Cardiac fibroblast (primary cell): ENCODE measurements at regions not wholly inside any gene's neighbourhood (a gene's known extent, or its start where the extent isn't known, plus 50 kb on each side); places are given as distances from the start of the nearest gene placed in this dataset.

Source experiments
- DNase-seq, 2 donors: peaks; one replicate each; pipeline versions ENCODE4 v3.0.0 to v3.0.0-alpha.2; 2010; ENCODE audit warnings: low read depth in 2 of 2
- H3K4me3 ChIP-seq, 2 donors: replicated peaks in 1 of 2; 1 replicate in 1 of 2; 2 replicates in 1 of 2; pipeline ENCODE4 v1.5.1; 2011; ENCODE audit warnings: low read depth in 2 of 2, low read length in 2 of 2, mild to moderate bottlenecking in 2 of 2, moderate library complexity in 1 of 2
- TF ChIP-seq, protein P1 (sequence below): IDR thresholded peaks from one replicate; pipeline ENCODE4 v1.5.1; 2011; ENCODE audit warnings: low read depth, mild to moderate bottlenecking, low read length, inconsistent platforms

DNA sequence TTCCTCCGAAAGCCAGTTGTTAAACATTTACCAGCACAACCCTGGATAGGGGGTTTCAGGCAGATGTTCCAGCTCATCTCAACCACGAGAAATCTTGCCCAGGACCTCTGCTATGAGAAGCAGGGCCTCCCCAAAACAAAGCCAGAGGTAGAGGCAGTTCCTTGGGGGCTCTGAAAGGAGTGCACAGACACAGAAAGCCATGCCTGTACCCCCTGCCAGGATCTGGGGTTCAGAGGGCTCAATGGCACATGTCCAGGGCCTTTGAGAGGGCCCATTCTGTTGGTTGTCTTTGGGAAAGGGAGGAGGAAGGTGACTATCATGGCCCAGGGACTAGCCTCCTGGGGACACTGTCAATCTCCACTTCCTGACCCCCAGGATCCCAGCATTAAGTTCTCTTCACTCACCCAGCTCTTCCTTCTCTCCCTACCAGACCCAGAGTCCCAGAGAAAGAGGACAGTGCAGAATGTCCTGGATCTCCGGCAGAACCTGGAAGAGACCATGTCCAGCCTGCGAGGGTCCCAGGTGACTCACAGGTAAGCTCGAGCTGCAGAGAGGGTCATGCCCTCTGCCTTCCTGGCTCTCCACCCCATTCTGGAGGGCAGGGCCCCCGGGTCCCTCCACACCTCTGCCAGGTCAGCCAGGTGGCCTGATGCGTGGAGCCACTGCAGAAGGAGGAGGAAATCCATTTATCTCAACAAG is 116.4 kb upstream of the IPO9 start:
- TF ChIP-seq, protein P1, sequence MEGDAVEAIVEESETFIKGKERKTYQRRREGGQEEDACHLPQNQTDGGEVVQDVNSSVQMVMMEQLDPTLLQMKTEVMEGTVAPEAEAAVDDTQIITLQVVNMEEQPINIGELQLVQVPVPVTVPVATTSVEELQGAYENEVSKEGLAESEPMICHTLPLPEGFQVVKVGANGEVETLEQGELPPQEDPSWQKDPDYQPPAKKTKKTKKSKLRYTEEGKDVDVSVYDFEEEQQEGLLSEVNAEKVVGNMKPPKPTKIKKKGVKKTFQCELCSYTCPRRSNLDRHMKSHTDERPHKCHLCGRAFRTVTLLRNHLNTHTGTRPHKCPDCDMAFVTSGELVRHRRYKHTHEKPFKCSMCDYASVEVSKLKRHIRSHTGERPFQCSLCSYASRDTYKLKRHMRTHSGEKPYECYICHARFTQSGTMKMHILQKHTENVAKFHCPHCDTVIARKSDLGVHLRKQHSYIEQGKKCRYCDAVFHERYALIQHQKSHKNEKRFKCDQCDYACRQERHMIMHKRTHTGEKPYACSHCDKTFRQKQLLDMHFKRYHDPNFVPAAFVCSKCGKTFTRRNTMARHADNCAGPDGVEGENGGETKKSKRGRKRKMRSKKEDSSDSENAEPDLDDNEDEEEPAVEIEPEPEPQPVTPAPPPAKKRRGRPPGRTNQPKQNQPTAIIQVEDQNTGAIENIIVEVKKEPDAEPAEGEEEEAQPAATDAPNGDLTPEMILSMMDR = no peak
- H3K4me3 ChIP-seq = no peak overlapping the region
- DNase-seq = no peak

DNA sequence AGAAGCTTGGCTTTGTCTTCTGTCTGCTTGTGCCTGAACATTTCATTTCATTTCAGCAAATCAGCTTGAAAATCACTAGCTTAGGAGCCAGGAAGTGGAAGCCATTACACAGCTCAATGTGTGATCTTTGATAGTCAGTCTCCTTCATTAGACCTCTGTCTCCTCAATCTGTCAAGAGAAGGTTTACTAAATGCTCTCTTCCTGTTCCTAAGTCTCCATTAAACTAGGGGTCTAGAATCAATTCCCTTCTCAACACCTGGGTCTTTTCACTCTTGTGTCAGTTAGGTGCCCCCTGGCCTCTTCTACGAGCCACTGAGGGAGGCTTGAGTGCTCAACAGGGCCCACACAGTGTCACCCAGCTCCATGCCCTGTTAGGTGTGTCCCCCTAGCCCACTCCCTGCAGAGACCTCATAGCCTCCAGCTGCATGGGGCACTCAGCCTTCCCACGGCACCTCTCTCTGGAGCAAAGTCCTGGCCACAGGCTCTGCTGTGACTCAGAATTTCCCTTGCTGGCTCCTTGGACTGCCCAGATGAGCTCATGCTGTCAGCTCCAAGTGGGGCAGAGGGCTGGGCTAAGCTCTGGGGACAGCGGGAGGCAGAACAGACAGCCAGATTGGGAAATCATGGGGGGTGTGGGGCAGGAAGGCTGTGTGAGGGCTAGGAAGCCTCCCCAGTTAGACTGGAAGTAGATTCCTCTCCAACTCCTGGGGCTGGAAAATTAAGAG is 115.7 kb upstream of the IPO9 start:
- DNase-seq = peak; percentile 99 to 100
- H3K4me3 ChIP-seq = no peak overlapping the region
- TF ChIP-seq, protein P1 = no peak

DNA sequence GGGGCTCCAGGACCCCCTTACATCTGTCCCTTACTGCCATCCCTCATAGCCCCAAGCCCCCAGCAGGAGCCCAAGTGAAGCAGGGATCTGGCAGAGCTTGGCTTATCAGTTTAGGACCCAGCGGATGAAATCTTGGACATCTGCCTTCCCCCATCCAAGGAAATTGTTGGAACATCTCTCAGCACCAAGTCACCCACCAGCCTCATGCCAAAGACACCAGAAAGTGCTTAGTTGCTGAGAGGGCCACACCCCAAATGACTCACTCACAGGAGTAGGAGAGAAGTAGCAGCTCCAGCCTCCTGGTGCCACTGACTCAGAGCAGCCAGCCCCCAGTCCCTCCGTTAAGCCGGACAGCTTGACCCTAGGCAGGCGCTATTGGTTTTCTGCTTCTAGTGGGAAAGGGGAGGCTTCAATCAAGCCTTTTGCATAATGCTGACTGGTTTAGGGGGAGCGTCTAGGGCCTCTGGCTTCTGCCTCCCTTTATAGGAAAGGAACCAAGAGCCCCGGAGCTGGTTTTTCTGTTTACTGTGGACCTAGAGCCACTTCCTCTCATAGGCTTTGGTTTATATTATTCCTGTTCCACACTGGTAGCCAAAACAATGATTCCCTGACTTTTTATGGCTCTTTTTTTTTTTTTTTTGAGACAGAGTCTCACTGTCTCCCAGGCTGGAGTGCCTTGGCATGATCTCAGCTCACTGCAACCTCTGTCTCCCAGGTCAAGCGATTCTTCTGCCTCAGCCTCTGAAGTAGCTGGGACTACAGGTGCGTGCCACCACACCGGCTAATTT is 114.2 kb upstream of the IPO9 start:
- no peak overlapping the region for H3K4me3 ChIP-seq
- TF ChIP-seq, protein P1 = no peak
- peak; percentile 97 to 100 for DNase-seq

DNA sequence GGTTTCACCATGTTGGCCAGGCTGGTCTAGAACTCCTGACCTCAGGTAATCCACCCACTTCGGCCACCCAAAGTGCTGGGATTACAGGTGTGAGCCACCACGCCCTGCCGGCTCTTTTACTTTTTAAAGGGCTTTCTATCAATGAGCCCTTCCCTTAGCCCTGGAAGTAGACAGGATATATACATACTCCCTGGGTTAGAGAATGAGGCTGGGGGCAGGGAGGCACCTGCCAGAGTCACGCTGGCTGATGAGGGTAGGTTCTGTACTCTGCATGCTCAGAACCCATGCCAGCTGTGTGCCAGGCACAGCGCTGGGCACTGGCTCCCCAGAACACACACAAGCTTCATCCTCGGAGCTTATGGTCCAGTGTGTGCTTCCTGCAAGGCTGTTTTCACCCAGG is 113.6 kb upstream of the IPO9 start:
- H3K4me3 ChIP-seq = no peak overlapping the region
- TF ChIP-seq, protein P1 = no peak
- DNase-seq = no peak

DNA sequence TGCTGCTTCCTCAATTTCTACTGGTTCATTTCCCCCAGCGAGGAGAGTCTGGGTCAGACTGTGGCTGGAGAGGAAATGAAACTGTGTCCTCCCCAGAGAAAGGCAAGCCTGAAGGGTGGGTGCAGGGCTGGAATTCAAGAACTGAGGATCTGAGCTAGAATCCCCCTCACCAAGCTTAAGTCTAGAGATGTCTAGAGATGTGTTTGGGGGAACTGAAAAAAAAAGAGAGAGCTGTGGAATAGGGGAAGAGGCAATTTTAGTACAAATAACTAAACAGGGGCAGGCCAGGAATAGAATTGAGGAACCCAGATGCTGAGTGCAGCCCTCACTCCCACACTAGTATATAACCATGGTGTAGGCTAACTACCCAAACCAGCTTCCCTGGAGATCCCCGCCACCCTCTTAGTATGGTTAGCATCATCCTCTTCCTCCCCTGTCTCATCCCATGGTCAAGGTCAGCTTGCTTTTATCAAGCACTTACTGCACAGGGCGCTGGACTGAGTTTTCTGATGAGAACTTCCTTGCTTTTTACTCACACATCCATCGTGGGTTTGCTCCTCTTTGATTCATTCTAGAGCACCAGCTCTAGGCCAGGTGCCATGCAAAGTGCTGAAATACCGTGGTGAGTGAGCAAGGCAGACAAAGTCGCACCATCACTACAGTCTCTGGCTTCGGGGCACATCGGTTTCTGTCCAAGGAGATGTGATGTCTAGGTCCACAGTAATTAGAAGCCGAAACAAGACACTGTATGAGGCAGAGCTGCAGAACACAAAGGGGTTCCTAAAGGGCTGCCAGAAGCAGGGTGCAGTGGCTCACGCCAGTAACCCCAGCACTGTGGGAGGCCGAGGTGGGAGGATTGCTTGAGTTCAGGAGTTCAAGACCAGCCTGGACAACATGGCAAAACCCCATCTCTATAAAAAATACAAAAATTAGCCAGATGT is 112.9 kb upstream of the IPO9 start:
- TF ChIP-seq, protein P1 = no peak
- H3K4me3 ChIP-seq = no peak overlapping the region
- DNase-seq = no peak

DNA sequence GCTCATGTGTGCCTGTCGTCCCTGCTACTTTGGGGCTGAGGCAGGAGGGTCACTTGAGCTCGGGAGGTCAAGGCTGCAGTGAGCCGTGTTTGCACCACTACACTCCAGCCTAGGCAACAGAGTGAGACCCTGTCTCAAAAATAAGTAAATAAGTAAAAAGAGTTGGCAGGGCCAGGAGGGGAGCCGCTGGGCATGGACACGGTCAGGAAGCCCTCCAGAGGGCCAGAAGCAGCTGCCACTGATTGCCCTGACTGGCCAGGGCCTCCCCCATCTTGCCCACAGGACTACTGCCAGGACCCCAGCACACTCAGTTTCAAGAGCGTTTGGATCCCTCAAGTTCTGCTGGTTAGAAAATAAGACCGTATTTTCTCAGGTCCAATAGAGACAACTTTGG is 112.2 kb upstream of the IPO9 start:
- TF ChIP-seq, protein P1 = no peak
- H3K4me3 ChIP-seq = no peak overlapping the region
- DNase-seq = no peak
